GM23338 (cell line): ENCODE measurements at regions not wholly inside any gene's neighbourhood (a gene's known extent, or its start where the extent isn't known, plus 50 kb on each side); places are given as distances from the start of the nearest gene placed in this dataset.

Experiments used
- ATAC-seq: fragments of 200-7000 bp; cut with Tn5 transposase; 3 replicates; pipeline ENCODE4 v1.9.1; 2020
- DNase-seq: peaks from one replicate; pipeline ENCODE4 v3.0.0-alpha.2; 2015; ENCODE audit warnings: low spot score
- H2AFZ ChIP-seq: fragments of 200-600 bp; sonication (generic); 2 replicates; pipeline ENCODE4 v1.8.0; 2016; ENCODE audit warnings: antibody characterized with exemption, mild to moderate bottlenecking, moderate library complexity
- H3F3A ChIP-seq: fragments of 200-600 bp; sonication (generic); replicated peaks from 2 replicates; pipeline ENCODE4 v1.8.0; 2017; ENCODE audit warnings: antibody characterized with exemption, mixed run types, low read depth
- H3K27ac ChIP-seq: fragments of 200-600 bp; sonication (generic); 2 replicates; pipeline ENCODE4 v1.6.1; 2016; ENCODE audit warnings: low read depth
- H3K27me3 ChIP-seq: fragments of 200-600 bp; sonication (generic); 2 replicates; pipeline ENCODE4 v1.8.0; 2016; ENCODE audit warnings: mild to moderate bottlenecking, mixed run types, moderate library complexity; ENCODE audit not compliant: insufficient read depth
- H3K36me3 ChIP-seq: fragments of 200-600 bp; sonication (generic); 2 replicates; pipeline ENCODE4 v1.8.0; 2016; ENCODE audit warnings: mild to moderate bottlenecking; ENCODE audit not compliant: insufficient read depth
- H3K4me1 ChIP-seq: fragments of 200-600 bp; sonication (generic); 2 replicates; pipeline ENCODE4 v1.8.0; 2016; ENCODE audit warnings: mild to moderate bottlenecking, moderate library complexity; ENCODE audit not compliant: insufficient read depth
- H3K4me2 ChIP-seq: fragments of 200-600 bp; sonication (generic); 2 replicates; pipeline ENCODE4 v1.7.1; 2017; ENCODE audit warnings: mixed run types
- H3K4me3 ChIP-seq: fragments of 200-600 bp; sonication (generic); 2 replicates; pipeline ENCODE4 v1.6.1; 2016; ENCODE audit warnings: mixed run types
- H3K79me2 ChIP-seq: fragments of 200-600 bp; sonication (generic); replicated peaks from 2 replicates; pipeline ENCODE4 v1.8.0; 2017; ENCODE audit warnings: mild to moderate bottlenecking; ENCODE audit not compliant: insufficient read depth
- H3K9me2 ChIP-seq: fragments of 200-600 bp; sonication (generic); 2 replicates; pipeline ENCODE4 v1.8.0; 2017; ENCODE audit not compliant: insufficient read depth
- H4K20me1 ChIP-seq: fragments of 200-600 bp; sonication (generic); replicated peaks from 2 replicates; pipeline ENCODE4 v1.8.0; 2017; ENCODE audit warnings: mild to moderate bottlenecking; ENCODE audit not compliant: insufficient read depth
- H3K27ac Mint-ChIP-seq: 2 replicates; pipeline ENCODE4 v1.8.0; 2020; ENCODE audit warnings: inconsistent platforms, mild to moderate bottlenecking, moderate library complexity, mixed read lengths
- H3K27me3 Mint-ChIP-seq: 3 replicates; pipeline ENCODE4 v1.8.0; 2022; ENCODE audit warnings: low read depth, mild to moderate bottlenecking, moderate library complexity, mixed read lengths, inconsistent platforms; ENCODE audit not compliant: insufficient read depth, poor library complexity
- H3K36me3 Mint-ChIP-seq: 3 replicates; pipeline ENCODE4 v1.8.0; 2021; ENCODE audit warnings: low read depth, mild to moderate bottlenecking, inconsistent platforms, moderate library complexity, mixed read lengths
- H3K4me1 Mint-ChIP-seq: 3 replicates; pipeline ENCODE4 v1.8.0; 2020; ENCODE audit warnings: mild to moderate bottlenecking, inconsistent platforms, mixed read lengths
- H3K4me3 Mint-ChIP-seq: 3 replicates; pipeline ENCODE4 v1.8.0; 2021; ENCODE audit warnings: moderate library complexity, mild to moderate bottlenecking, inconsistent platforms, mixed read lengths
- H3K9me3 Mint-ChIP-seq: 3 replicates; pipeline ENCODE4 v1.8.0; 2020; ENCODE audit warnings: moderate library complexity, mild to moderate bottlenecking, inconsistent platforms, mixed read lengths
- ETS1 ChIP-seq: IDR thresholded peaks from 2 replicates; pipeline ENCODE4 v1.6.1; 2016; ENCODE audit warnings: antibody characterized with exemption
- NANOG ChIP-seq: IDR thresholded peaks from 2 replicates; pipeline ENCODE4 v1.6.1; 2016; ENCODE audit warnings: antibody characterized with exemption, borderline replicate concordance
- STAT1 ChIP-seq: IDR thresholded peaks from one replicate; pipeline ENCODE4 v1.6.1; 2016; ENCODE audit warnings: antibody characterized with exemption; ENCODE audit not compliant: unreplicated experiment
- ZNF331 ChIP-seq: fragments of 250-450 bp; sonication (Bioruptor Pico); IDR thresholded peaks from 2 replicates; pipeline ENCODE4 v1.5.0; 2020; ENCODE audit warnings: low read depth, mild to moderate bottlenecking, moderate library complexity
- TF ChIP-seq, protein P1 (sequence below): fragments of 250-450 bp; sonication (Bioruptor Pico); IDR thresholded peaks from 2 replicates; pipeline ENCODE4 v1.5.0; 2020; ENCODE audit warnings: mild to moderate bottlenecking, moderate library complexity

DNA sequence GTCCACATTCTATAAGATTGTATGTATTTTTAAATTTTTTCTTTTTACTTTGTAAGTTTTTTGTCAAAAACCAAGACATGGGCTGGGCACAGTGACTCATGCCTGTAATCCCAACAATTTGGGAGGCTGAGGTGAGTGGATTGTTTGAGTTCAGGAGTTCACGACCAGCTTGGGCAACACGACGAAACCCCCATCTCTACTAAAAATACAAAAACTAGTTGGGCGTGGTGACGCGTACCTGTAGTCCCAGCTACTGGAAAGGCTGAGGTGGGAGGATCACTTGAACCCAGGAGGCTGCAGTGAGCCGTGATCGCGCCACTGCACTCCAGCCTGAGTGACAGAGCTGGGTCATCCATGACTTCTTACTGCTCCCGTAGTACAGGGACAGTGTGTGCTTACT lies 84.8 kb upstream of the PRDM11 start:
- peaks cover 11% of the 10 kb centered on the region; the same call in 1 of the 2 replicates for H3K4me1 ChIP-seq
- H3K9me2 ChIP-seq, result no peaks in the 10 kb centered on the region
- H3K79me2 ChIP-seq, result no peaks in the 10 kb centered on the region
- Mint-ChIP-seq H3K27ac (no peak overlapping the region), H3K36me3 (0 out of 3 replicates have a peak, but pooled peaks cover 2% of the 10 kb centered on the region), H3K9me3 (peaks cover 14% of the 10 kb centered on the region; the same call in 2 of the 3 replicates), H3K27me3 (peaks cover 12% of the 10 kb centered on the region), H3K4me3 (no peak overlapping the region), H3K4me1 (peaks cover 7% of the 10 kb centered on the region)
- H3K27ac ChIP-seq, result no peak overlapping the region
- H2AFZ ChIP-seq, result no peak overlapping the region
- H4K20me1 ChIP-seq, result no peaks in the 10 kb centered on the region
- DNase-seq, result no peak
- H3F3A ChIP-seq, result no peaks in the 10 kb centered on the region
- no peaks in the 10 kb centered on the region for H3K36me3 ChIP-seq
- 0 out of 2 replicates have a peak, but pooled peaks cover 2% of the 10 kb centered on the region for H3K27me3 ChIP-seq
- no peak for ATAC-seq
- TF ChIP-seq ETS1 (no peak), STAT1 (no peak), ZNF331 (CRISPR knock-in tag) (no peak)
- TF ChIP-seq, protein P1, sequence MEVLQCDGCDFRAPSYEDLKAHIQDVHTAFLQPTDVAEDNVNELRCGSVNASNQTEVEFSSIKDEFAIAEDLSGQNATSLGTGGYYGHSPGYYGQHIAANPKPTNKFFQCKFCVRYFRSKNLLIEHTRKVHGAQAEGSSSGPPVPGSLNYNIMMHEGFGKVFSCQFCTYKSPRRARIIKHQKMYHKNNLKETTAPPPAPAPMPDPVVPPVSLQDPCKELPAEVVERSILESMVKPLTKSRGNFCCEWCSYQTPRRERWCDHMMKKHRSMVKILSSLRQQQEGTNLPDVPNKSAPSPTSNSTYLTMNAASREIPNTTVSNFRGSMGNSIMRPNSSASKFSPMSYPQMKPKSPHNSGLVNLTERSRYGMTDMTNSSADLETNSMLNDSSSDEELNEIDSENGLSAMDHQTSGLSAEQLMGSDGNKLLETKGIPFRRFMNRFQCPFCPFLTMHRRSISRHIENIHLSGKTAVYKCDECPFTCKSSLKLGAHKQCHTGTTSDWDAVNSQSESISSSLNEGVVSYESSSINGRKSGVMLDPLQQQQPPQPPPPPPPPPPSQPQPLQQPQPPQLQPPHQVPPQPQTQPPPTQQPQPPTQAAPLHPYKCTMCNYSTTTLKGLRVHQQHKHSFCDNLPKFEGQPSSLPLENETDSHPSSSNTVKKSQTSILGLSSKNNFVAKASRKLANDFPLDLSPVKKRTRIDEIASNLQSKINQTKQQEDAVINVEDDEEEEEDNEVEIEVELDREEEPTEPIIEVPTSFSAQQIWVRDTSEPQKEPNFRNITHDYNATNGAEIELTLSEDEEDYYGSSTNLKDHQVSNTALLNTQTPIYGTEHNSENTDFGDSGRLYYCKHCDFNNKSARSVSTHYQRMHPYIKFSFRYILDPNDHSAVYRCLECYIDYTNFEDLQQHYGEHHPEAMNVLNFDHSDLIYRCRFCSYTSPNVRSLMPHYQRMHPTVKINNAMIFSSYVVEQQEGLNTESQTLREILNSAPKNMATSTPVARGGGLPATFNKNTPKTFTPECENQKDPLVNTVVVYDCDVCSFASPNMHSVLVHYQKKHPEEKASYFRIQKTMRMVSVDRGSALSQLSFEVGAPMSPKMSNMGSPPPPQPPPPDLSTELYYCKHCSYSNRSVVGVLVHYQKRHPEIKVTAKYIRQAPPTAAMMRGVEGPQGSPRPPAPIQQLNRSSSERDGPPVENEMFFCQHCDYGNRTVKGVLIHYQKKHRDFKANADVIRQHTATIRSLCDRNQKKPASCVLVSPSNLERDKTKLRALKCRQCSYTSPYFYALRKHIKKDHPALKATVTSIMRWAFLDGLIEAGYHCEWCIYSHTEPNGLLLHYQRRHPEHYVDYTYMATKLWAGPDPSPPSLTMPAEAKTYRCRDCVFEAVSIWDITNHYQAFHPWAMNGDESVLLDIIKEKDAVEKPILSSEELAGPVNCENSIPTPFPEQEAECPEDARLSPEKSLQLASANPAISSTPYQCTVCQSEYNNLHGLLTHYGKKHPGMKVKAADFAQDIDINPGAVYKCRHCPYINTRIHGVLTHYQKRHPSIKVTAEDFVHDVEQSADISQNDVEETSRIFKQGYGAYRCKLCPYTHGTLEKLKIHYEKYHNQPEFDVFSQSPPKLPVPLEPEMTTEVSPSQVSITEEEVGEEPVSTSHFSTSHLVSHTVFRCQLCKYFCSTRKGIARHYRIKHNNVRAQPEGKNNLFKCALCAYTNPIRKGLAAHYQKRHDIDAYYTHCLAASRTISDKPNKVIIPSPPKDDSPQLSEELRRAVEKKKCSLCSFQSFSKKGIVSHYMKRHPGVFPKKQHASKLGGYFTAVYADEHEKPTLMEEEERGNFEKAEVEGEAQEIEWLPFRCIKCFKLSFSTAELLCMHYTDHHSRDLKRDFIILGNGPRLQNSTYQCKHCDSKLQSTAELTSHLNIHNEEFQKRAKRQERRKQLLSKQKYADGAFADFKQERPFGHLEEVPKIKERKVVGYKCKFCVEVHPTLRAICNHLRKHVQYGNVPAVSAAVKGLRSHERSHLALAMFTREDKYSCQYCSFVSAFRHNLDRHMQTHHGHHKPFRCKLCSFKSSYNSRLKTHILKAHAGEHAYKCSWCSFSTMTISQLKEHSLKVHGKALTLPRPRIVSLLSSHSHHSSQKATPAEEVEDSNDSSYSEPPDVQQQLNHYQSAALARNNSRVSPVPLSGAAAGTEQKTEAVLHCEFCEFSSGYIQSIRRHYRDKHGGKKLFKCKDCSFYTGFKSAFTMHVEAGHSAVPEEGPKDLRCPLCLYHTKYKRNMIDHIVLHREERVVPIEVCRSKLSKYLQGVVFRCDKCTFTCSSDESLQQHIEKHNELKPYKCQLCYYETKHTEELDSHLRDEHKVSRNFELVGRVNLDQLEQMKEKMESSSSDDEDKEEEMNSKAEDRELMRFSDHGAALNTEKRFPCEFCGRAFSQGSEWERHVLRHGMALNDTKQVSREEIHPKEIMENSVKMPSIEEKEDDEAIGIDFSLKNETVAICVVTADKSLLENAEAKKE (CRISPR knock-in tag), result no peak
- H3K4me3 ChIP-seq, result no peak overlapping the region
- no peak overlapping the region for H3K4me2 ChIP-seq

DNA sequence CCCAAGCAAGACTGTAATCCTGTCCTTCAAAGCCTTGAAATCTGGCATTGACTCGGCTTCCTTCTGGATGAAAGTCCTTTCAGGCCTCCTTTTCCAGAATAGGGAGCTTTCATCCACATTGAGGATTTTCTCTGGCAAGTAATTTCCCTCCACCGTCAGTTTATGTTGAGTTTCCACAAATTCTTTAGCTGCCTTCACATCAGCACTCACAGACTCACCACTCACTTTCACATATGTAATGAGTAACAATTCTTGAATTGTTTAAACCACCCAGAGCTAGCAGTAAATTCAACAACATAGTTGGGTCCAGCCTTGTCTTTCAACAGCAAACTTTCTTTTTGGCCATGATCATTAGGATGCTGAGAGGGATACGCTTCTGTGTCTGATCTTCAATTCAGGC lies 84.3 kb upstream of the PRDM11 start:
- Histone ChIP-seq H3K27ac (no peak overlapping the region), H3K4me1 (peaks cover 6% of the 10 kb centered on the region; the same call in 1 of the 2 replicates), H3K4me3 (no peak overlapping the region), H4K20me1 (no peaks in the 10 kb centered on the region), H3K79me2 (no peaks in the 10 kb centered on the region), H2AFZ (peak overlapping the region; percentile 14; the same call in 1 of the 2 replicates), H3F3A (no peaks in the 10 kb centered on the region), H3K36me3 (no peaks in the 10 kb centered on the region), H3K9me2 (no peaks in the 10 kb centered on the region), H3K4me2 (no peak overlapping the region), H3K27me3 (0 out of 2 replicates have a peak, but pooled peaks cover 2% of the 10 kb centered on the region)
- no peak for DNase-seq
- Mint-ChIP-seq H3K4me3 (no peak overlapping the region), H3K36me3 (0 out of 3 replicates have a peak, but pooled peaks cover 5% of the 10 kb centered on the region), H3K27me3 (peaks cover 12% of the 10 kb centered on the region), H3K4me1 (peaks cover 2% of the 10 kb centered on the region), H3K9me3 (peaks cover 18% of the 10 kb centered on the region; the same call in 2 of the 3 replicates), H3K27ac (no peak overlapping the region)
- ATAC-seq, result no peak
- TF ChIP-seq STAT1 (no peak), NANOG (no peak)
- TF ChIP-seq, protein P1 (CRISPR knock-in tag), result no peak
